Left colon (tissue), 2 donors: ENCODE measurements at regions not wholly inside any gene's neighbourhood (a gene's known extent, or its start where the extent isn't known, plus 50 kb on each side); places are given as distances from the start of the nearest gene placed in this dataset.
"Not testable (repeated sequence)": the region's sequence is repeated elsewhere in the genome, so short reads cannot be mapped to it uniquely, and the experiment has no call there.

Experiments
- ATAC-seq: fragments of 200-7000 bp; cut with Tn5 transposase; one replicate; pipeline ENCODE4 v1.9.1; 2020; ENCODE audit warnings: mild to moderate bottlenecking, moderate library complexity
- DNase-seq, 2 donors: peaks; one replicate each; pipeline ENCODE4 v3.0.0-alpha.2; 2020
- intact Hi-C, 2 donors: fragments of 100-400 bp; cut with DNase I in 1 of 2; cut with micrococcal nuclease in 1 of 2; formaldehyde crosslinking; loops; one replicate each; pipeline versions ENCODE4 v1.11.2 to v1.14.0; 2022; cut with DNase I, micrococcal nuclease
- donor health status: DM: no; HTN: no; CAD: no.
- donor health status: DM: yes; HTN: yes; CAD: no.

- DNase-seq: no peak
- ATAC-seq: no peak
Measured at GRCh38 chr13:30816736-30817135, 81.4 kb downstream of the ALOX5AP start.

GRCh38 chr13:30818323-30818960 is 83.1 kb downstream of the ALOX5AP start:
- no peak for DNase-seq
- ATAC-seq: no peak
- intact Hi-C loops: no loop called here

More at GRCh38 chr13:30816736-30817135, 81.4 kb downstream of the ALOX5AP start:
- intact Hi-C loops: no loop called here

GRCh38 chr13:30819136-30819888 is 84.0 kb downstream of the ALOX5AP start:
- DNase-seq (no peak), ATAC-seq (peak; percentile 70)
- intact Hi-C loops: no loop called here

- intact Hi-C loops: no loop called here
- ATAC-seq: no peak
- no peak for DNase-seq
Measured at GRCh38 chr13:30821421-30821820, 84.7 kb upstream of the MEDAG start.

- intact Hi-C loops: no loop called here
- ATAC-seq: peak; percentile 85
- DNase-seq: no peak
Measured at GRCh38 chr13:30824651-30825050, 81.4 kb upstream of the MEDAG start.

- ATAC-seq: no peak
Measured at GRCh38 chr13:30826911-30827577, 79.0 kb upstream of the MEDAG start.

GRCh38 chr13:30827578-30827925 is 78.5 kb upstream of the MEDAG start:
- intact Hi-C loops: no loop called here
- ATAC-seq: no peak
- no peak for DNase-seq

More at GRCh38 chr13:30826911-30827577, 79.0 kb upstream of the MEDAG start:
- intact Hi-C loops: no loop called here
- no peak for DNase-seq

GRCh38 chr13:30829145-30829832 is 76.8 kb upstream of the MEDAG start:
- intact Hi-C loops: no loop called here
- ATAC-seq (no peak), DNase-seq (no peak)

- ATAC-seq (no peak), DNase-seq (no peak)
- intact Hi-C loops: no loop called here
Measured at GRCh38 chr13:30829833-30830637, 76.0 kb upstream of the MEDAG start.

GRCh38 chr13:30830638-30830965 is 75.5 kb upstream of the MEDAG start:
- peak; percentile 12 for ATAC-seq
- intact Hi-C loops: no loop called here
- no peak for DNase-seq

GRCh38 chr13:30831515-30831914 is 74.6 kb upstream of the MEDAG start:
- no peak for DNase-seq
- peak; percentile 3 for ATAC-seq
- intact Hi-C loops: no loop called here

GRCh38 chr13:30832377-30832776 is 73.7 kb upstream of the MEDAG start:
- ATAC-seq (peak; percentile 56), DNase-seq (peak; percentile 21 to 53)
- intact Hi-C loops: no loop called here

GRCh38 chr13:30832845-30833332 is 73.2 kb upstream of the MEDAG start:
- peak; percentile 94 to 96 for DNase-seq
- peak; percentile 79 for ATAC-seq
- intact Hi-C loops: no loop called here

GRCh38 chr13:30835442-30835841 is 70.6 kb upstream of the MEDAG start:
- intact Hi-C loops: no loop called here

GRCh38 chr13:30837227-30838159 is 68.6 kb upstream of the MEDAG start:
- no peak for ATAC-seq
- no peak for DNase-seq
- intact Hi-C loops: no loop called here

More at GRCh38 chr13:30835442-30835841, 70.6 kb upstream of the MEDAG start:
- ATAC-seq: peak; percentile 65
- peak; percentile 75 to 79 for DNase-seq

- ATAC-seq, DNase-seq, intact Hi-C loops: not testable (repeated sequence)
Measured at GRCh38 chr13:30839636-30840035, 66.4 kb upstream of the MEDAG start.

- no peak for ATAC-seq
- intact Hi-C loops: no loop called here
- no peak for DNase-seq
Measured at GRCh38 chr13:30840515-30840914, 65.6 kb upstream of the MEDAG start.

GRCh38 chr13:30841154-30841553 is 64.9 kb upstream of the MEDAG start:
- DNase-seq: no peak
- no peak for ATAC-seq
- intact Hi-C loops: no loop called here
